Uterus (tissue), 2 donors: ENCODE measurements at regions not wholly inside any gene's neighbourhood (a gene's known extent, or its start where the extent isn't known, plus 50 kb on each side); places are given as distances from the start of the nearest gene placed in this dataset.

Experiments used
- CTCF ChIP-seq, 4 experiments: fragments of 200-600 bp in 2 of 4; fragments of 450-650 bp in 2 of 4; sonication (generic) in 2 of 4; IDR thresholded peaks; one replicate each; pipeline ENCODE4 v1.5.1; 2016 to 2019; ENCODE audit warnings: antibody characterized with exemption in 4 of 4, mild to moderate bottlenecking in 2 of 4, moderate library complexity in 1 of 4
- POLR2A ChIP-seq, 2 donors: fragments of 450-650 bp; IDR thresholded peaks; one replicate each; pipeline ENCODE4 v1.6.1; 2016; ENCODE audit warnings: antibody characterized with exemption in 2 of 2, mild to moderate bottlenecking in 1 of 2, moderate library complexity in 1 of 2

DNA sequence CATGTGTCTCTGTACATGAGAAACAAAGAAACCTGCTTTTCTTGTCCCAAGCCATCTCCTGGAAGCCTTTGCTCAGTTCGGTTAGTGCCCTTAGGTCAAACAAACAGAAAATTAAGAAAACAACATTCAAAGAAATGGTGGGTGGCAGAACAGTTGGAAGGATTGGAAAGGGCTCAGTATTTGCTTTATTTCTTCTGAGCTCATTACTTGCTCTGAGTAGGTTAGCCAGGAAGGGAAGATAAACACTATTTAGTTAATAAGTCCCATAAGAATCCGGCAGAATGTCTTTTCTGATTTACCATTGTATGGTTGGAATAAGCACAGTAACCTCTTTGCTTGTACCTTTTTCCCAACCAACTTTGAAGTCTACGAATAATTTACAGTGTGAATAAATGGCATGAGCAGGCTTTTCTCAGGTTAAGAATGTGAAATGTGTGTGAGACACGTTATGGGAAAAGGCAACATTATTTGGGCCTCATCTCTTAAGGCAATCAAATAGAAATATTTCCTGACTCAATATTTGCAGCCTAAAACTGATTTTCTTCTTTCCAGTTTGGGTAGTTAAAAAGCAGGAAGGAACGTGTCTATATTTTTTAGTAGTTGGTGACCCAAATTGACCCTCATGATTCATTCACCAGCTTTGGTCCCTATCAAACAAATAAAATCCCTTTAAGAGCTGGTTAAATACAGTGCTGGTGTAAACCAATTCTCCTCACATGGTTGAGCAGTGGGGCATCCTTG is 158.5 kb downstream of the DKK1 start:
- TF ChIP-seq CTCF (IDR thresholded peaks at IDR 0.05), result no peak
- TF ChIP-seq POLR2A (IDR thresholded peaks at IDR 0.05), result no peak
